K562 (cell line): ENCODE measurements at regions not wholly inside any gene's neighbourhood (a gene's known extent, or its start where the extent isn't known, plus 50 kb on each side); places are given as distances from the start of the nearest gene placed in this dataset. TPM values are rescaled to one million over a fixed set of nuclear protein-coding genes. Genes with fewer than 3 reads are reported as not detected.

ENCODE experiments used
- TAF15 ChIP-seq: fragments of 200-400 bp; formaldehyde crosslinking; IDR thresholded peaks from 2 replicates; pipeline ENCODE4 v1.6.1; 2017; ENCODE audit warnings: mild to moderate bottlenecking, low read depth, low read length, moderate library complexity
- small RNA-seq: library from RNA; depleted of rRNA; stranded (forward); fragments of <200 nt; gene quantifications from one replicate; pipeline ENCODE3, GENCODE V24; 2014

DNA sequence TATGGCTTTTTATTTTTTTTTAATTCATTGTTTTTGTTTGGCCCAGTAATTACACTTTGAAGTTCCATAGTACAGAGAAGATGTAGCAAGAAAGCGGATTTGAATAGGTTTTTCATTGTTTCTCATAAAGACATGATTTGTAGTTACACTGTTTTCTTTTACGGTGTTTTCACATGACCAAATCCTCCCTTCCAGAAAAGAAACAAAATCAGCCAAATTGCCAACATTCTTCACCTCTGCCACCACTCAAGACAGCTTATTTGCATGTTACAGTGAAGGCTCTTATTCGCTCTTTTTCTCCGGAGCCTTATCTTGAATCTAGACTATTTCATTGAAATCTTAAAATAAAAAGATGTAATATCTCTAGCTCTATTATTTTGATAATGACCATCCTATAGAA, 50.9 kb upstream of the KCNH5 start (continued):
- no peak for TF ChIP-seq TAF15
- TF ChIP-seq, all 486 proteins: peak for 0

Small RNA genes lying in the stretch of these regions (small RNA-seq; reads per million reads assigned to genes)
- gene PARP1P2 = not detected
